ENCODE measurements at regions not wholly inside any gene's neighbourhood (a gene's known extent, or its start where the extent isn't known, plus 50 kb on each side); places are given as distances from the start of the nearest gene placed in this dataset.

- no peak for DNase-seq (ENCODE audit: low read depth)
Measured at GRCh38 chr9:89807682-89808075, 202.9 kb downstream of the GADD45G start.

DNA sequence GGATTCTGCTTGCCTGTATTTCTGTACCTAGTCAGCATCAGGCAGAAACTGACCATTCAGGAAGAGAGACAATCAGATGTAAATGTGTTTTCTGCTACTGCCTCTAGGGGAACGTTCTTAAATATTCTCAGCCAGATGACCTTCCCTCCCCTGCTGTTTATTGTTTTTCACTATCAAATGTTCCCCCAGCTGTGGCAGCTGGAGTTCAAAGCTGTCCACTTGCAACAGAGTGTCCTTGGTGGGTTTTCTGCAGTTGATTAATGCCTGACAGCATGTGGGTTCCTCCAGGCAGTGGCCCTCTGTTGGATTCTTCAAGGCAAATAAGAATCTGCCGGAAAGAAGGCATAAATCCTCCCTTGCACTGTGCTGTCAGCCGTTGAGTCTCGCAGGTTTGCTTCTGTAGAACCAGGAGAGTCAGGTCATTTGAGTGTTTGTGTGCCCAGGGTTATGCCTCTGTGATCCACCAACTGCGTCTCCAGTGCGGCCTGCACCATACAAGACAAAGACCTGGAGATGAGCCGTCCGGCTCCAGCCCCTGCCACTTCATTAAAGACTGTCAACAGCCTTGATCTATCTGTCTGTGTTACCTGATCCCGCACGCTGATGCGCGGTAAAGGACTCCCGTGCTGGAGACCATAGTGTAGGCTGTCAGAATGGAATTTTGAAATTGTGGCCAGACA, 203.4 kb downstream of the GADD45G start:
- DNase-seq (ENCODE audit: low read depth), result no peak

DNA sequence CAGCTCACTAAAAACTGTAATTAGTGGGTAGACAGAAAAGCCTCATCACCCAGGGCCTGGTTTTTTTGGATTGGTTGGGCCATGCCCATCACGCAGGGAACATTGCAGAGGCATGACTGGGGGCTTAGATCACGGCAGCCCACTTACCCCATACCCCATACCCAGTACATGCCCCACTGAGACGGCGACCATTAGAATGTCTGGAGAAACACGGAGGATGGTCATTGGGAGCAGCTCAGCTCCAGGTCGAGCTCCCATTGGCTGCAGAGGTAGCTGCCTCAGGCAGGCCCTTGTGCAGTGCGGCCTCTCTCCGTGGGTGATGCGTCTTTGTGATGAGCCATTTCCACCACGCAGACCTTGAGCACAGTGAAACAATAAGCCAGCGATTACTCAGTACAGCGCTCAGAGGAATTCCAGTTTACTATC, 204.0 kb downstream of the GADD45G start:
- no peak for DNase-seq (ENCODE audit: low read depth)

DNA sequence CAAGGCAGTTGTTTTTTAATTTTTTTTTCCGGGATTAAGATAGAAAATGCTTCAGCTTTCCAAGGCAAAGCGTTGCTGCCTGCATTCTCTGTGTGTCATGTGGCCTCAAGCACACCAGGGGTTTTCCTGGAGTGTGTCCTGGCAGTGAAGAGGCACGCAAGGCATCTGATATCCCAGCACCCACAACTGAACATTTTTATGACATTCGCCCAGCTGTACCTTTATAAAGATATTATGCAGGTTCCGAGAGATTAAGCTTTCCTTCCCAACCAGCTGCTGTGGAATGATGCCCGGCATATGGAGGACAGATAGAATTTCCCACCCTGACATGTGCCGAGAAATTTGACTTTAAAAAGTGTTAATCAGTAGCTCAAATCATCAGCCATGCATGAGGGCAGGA, 205.6 kb downstream of the GADD45G start:
- no peak for DNase-seq (ENCODE audit: low read depth)

DNA sequence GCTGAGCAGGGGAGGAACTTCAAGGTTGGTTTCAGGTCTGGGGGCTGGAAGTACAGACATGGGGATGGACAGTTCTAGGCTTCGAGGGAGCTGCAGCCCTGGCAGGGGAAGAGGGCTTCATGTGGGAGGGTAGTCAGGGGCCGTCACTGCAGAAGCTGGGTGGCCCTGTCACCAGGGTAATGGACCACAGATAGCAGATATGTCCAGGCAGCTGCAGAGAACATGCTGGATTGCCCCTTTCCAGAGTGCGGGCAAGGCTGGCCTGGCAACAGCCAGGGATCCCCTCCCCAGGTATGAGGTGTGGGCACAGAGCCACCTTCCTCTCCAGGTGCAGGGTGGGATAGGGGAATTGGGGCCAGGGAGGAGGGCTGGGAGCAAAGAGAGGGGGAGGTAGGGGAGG, 206.5 kb downstream of the GADD45G start:
- DNase-seq (ENCODE audit: low read depth), result no peak

DNA sequence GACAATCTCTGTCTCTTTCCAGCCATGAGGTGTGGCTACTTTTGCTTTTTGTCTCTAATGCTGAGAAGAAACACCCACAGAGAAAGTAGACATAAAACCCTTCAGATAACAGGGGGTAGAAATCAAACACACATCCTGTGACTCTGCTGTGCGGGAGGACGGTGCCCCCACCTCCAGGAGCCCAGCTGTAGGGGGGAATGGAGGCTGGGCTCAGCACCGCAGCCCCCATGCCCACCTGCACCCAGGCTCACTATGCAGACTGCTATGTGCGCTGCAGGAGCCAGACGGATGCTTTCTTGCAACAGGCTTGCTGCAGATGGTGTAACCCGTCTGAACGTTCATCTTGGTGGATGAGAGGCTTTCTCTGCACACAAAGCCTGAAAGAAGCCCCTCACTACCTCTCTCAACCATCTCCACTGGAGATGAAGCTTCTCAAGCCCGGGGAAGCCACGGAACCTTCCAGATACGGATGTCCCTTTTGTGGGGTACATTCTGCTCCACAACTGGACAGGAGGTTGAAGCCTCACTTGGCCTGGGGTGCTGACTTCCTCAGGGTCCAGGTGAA, 207.2 kb downstream of the GADD45G start:
- no peak for DNase-seq (ENCODE audit: low read depth)

GRCh38 chr9:89812556-89813181, 207.9 kb downstream of the GADD45G start:
- DNase-seq (ENCODE audit: low read depth), result no peak

- DNase-seq (ENCODE audit: low read depth), result no peak
Measured at GRCh38 chr9:89813482-89813881, 208.7 kb downstream of the GADD45G start.

DNA sequence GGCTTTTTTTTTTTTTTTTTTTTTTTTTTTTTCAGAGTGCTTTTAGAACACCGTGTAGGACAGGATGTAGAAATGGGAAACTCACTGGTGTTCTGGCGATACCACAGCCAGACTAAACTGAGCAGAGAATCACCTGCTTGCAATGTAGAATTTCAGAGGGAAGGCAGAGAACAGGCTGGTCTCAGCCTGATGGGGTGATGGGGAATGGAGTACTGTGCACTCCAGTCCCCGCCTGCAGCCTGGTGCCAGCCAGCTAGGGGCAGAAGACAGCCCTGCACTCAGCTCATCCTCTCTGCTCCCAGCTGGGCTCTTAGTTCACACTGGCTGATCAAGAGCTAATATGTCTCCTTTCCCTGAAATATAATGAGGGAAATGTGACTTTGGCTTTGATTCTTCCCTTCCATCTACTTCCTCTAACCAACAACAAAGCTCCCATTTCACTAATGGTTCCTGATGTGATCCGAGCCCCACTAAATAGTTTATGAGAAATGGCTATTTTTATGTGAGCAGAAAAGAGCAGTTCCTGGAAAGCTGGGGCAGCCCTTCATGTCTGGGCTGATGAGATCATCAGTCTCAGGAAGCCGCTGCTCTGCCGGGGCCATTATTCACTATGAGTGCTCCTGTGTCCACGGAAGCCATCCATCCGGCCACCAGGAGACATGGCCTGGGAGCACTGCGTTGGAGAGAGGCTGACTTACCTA, 209.7 kb downstream of the GADD45G start:
- no peak for DNase-seq (ENCODE audit: low read depth)

GRCh38 chr9:89815061-89815902, 210.5 kb downstream of the GADD45G start:
- no peak for DNase-seq (ENCODE audit: low read depth)

- no peak for DNase-seq (ENCODE audit: low read depth)
Measured at GRCh38 chr9:89815903-89816573, 211.2 kb downstream of the GADD45G start.

- DNase-seq (ENCODE audit: low read depth), result no peak
Measured at GRCh38 chr9:89817151-89817950, 212.5 kb downstream of the GADD45G start.

DNA sequence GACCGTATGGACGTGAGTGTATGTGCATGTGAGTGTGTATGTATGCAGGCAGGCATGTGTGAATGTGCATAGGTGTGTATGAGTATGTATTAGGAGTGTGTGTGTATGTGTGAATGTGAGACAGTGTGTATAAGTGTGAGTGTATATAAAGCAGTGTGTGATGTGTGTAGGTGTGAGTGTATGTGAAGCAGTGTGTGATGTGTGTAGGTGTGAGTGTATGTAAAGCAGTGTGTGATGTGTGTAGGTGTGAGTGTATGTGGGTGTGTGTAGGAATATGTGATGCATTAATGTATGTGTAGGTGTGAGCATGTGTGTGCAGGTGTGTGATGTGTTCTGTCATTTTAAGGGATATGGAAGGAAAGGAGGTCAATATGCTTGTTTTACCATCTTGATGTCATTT, 215.5 kb downstream of the GADD45G start:
- no peak for DNase-seq (ENCODE audit: low read depth)

DNA sequence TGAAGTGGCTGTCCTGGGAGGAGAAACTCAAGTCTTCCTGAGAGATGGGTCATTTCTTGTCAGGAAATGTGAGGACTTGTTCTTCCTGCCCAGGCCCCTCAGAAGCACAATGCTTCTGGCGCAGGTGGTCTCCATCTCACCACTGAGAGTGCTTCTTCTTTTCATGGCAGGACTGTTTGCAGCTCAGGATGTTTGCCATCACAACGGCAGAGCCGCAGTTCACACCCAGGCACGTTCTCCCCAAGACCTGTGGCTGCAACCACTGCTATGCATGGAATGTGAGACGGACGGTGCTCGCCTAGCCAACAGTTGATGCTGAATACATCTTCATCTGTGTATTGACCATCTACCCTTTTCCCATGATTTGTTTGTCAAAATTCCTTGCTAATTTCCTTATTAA, 216.3 kb downstream of the GADD45G start:
- DNase-seq (ENCODE audit: low read depth), result no peak

GRCh38 chr9:89822996-89823395, 218.2 kb downstream of the GADD45G start:
- DNase-seq (ENCODE audit: low read depth), result no peak

DNA sequence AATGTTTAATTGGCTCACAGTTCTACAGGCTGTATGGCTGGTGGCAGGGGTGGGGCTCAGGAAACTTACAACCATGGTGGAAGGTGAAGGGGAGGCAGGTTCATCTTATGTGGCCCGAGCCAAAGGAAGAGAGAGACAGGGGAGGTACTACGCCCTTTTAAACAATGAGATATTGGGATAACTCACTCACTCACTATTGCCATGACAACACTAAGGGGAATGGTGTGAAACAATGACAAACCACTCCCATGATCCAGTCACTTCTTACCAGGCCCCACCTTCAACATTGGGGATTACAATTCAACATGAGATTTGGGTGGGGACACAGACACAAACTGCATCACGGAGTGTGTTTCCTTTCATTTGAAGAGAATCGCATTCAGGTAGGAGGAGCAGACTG, 220.9 kb downstream of the GADD45G start:
- no peak for DNase-seq (ENCODE audit: low read depth)

GRCh38 chr9:89826186-89826585, 221.4 kb downstream of the GADD45G start:
- DNase-seq (ENCODE audit: low read depth), result no peak

- DNase-seq (ENCODE audit: low read depth), result no peak
Measured at GRCh38 chr9:89829346-89829745, 224.5 kb downstream of the GADD45G start.

DNA sequence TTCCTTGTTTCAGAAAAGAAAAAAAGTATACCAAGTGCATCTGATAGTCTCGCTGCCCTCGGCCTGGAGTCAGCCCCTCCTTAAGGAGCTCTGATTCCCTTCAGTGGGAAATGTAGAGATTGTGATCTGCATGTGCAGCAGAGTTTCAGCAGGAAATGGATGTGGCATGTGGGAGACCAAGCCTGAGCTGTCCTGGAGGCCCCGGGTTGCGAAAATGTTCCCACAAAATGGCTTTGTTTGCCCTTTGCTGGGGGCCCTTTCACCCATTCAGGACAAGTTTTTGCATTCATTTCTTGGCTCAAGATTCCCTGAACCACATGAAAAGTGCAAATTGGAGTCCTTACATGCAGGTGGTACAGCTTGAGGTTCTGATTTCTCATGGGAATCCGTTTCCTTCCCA, 230.9 kb downstream of the GADD45G start:
- DNase-seq (ENCODE audit: low read depth), result no peak

DNA sequence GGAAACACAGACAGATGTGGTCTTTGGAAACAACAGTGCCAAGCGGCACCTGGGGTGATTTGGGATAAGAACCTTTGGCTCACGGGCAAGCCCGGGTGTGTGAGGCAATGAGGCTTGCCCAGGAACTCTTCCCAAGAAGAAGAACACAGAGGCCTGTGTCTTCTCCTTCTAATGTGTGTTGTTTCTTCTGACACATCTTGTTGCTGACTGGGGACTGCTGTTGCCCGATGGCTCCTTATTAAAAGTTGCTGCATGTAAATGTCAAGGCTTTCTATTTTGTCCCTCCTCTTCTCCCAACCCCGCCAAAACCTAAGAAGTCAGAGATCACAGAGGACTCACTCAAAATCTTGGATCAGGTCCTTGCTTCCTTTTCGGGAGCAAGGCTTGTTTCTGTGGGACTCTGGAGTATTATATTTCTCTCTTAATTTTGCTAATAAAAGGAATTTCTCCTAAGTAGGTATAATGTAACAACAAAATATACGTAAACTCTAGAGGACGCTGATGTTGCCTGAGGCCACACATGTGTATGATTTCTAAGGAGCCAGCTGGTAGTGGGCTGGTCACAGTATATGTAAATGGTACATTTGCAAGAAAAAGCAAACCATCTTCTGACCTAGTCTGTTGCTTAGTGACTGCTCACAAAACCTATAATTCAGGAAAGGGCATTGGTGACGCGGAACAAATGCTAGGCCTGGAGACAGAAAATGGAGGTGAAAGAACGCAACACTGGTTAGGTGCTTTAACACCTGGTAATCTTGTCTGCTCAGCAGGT, 232.5 kb downstream of the GADD45G start:
- DNase-seq (ENCODE audit: low read depth), result no peak

Measured in T follicular helper cell (primary cell).